ENCODE measurements at regions not wholly inside any gene's neighbourhood (a gene's known extent, or its start where the extent isn't known, plus 50 kb on each side); places are given as distances from the start of the nearest gene placed in this dataset.
"Not testable (repeated sequence)": the region's sequence is repeated elsewhere in the genome, so short reads cannot be mapped to it uniquely, and the experiment has no call there.

- Histone ChIP-seq H3K4me1 (ENCODE audit: insufficient read depth, low read length, poor library complexity, severe bottlenecking) (no peaks in the 10 kb centered on the region), H3K9me3 (ENCODE audit: low read depth, low read length, poor library complexity, severe bottlenecking) (no peaks in the 10 kb centered on the region), H3K36me3 (ENCODE audit: insufficient read depth, low read length, poor library complexity, severe bottlenecking) (no peaks in the 10 kb centered on the region), H3K27ac (ENCODE audit: low read depth, low read length, poor library complexity, severe bottlenecking) (no peak overlapping the region), H3K4me3 (ENCODE audit: low read depth, low read length, poor library complexity, severe bottlenecking) (no peak overlapping the region), H3K27me3 (replicated peaks; ENCODE audit: insufficient read depth, low read depth, low read length, poor library complexity) (no peaks in the 10 kb centered on the region)
- BruUV-seq (replicated peaks): no TSS peak
- ChIA-PET POLR2A (ENCODE audit: low non-redundant PET) (no interaction called here), CTCF (no interaction called here)
- TF ChIP-seq CTCF (conservative IDR thresholded peaks at IDR 0.05; ENCODE audit: low read depth, low read length) (no peak), EZH2 (IDR thresholded peaks at IDR 0.05; ENCODE audit: borderline replicate concordance, low read depth, low read length, poor library complexity, severe bottlenecking) (no peak)
- no peak for DNase-seq (ENCODE audit: low spot score)
- intact Hi-C loops (cut with micrococcal nuclease; ENCODE audit: unreplicated experiment): no loop called here
These were observed 473.3 kb upstream of the ADGRL3 start for GRCh38 chr4:60726779-60727178.

- Histone ChIP-seq H3K4me3 (ENCODE audit: low read depth, low read length, poor library complexity, severe bottlenecking) (no peak overlapping the region), H3K9me3 (ENCODE audit: low read depth, low read length, poor library complexity, severe bottlenecking) (no peaks in the 10 kb centered on the region), H3K4me1 (ENCODE audit: insufficient read depth, low read length, poor library complexity, severe bottlenecking) (no peaks in the 10 kb centered on the region), H3K36me3 (ENCODE audit: insufficient read depth, low read length, poor library complexity, severe bottlenecking) (no peaks in the 10 kb centered on the region), H3K27me3 (replicated peaks; ENCODE audit: insufficient read depth, low read depth, low read length, poor library complexity) (no peaks in the 10 kb centered on the region), H3K27ac (ENCODE audit: low read depth, low read length, poor library complexity, severe bottlenecking) (no peak overlapping the region)
- BruUV-seq (replicated peaks): no TSS peak
- intact Hi-C loops (cut with micrococcal nuclease; ENCODE audit: unreplicated experiment): no loop called here
- TF ChIP-seq CTCF (conservative IDR thresholded peaks at IDR 0.05; ENCODE audit: low read depth, low read length) (no peak), EZH2 (IDR thresholded peaks at IDR 0.05; ENCODE audit: borderline replicate concordance, low read depth, low read length, poor library complexity, severe bottlenecking) (no peak)
- no peak for DNase-seq (ENCODE audit: low spot score)
- CTCF ChIA-PET: no interaction called here
- POLR2A ChIA-PET (ENCODE audit: low non-redundant PET): no interaction called here
These were observed 470.9 kb upstream of the ADGRL3 start for GRCh38 chr4:60729194-60729593.

- intact Hi-C loops (cut with micrococcal nuclease; ENCODE audit: unreplicated experiment); BruUV-seq (replicated peaks); H3K27ac ChIP-seq (ENCODE audit: low read depth, low read length, poor library complexity, severe bottlenecking): not testable (repeated sequence)
These were observed 470.4 kb upstream of the ADGRL3 start for GRCh38 chr4:60729764-60730163.

GRCh38 chr4:60737858-60738257 is 462.3 kb upstream of the ADGRL3 start:
- BruUV-seq (replicated peaks): no TSS peak
- no peaks in the 10 kb centered on the region for H3K9me3 ChIP-seq (ENCODE audit: low read depth, low read length, poor library complexity, severe bottlenecking)
- POLR2A ChIA-PET (ENCODE audit: low non-redundant PET): no interaction called here

More at GRCh38 chr4:60729764-60730163, 470.4 kb upstream of the ADGRL3 start:
- H3K9me3 ChIP-seq (ENCODE audit: low read depth, low read length, poor library complexity, severe bottlenecking); POLR2A ChIA-PET (ENCODE audit: low non-redundant PET); H3K4me1 ChIP-seq (ENCODE audit: insufficient read depth, low read length, poor library complexity, severe bottlenecking); H3K27me3 ChIP-seq (replicated peaks; ENCODE audit: insufficient read depth, low read depth, low read length, poor library complexity); DNase-seq (ENCODE audit: low spot score); H3K4me3 ChIP-seq (ENCODE audit: low read depth, low read length, poor library complexity, severe bottlenecking); H3K36me3 ChIP-seq (ENCODE audit: insufficient read depth, low read length, poor library complexity, severe bottlenecking); CTCF ChIA-PET: not testable (repeated sequence)

More at GRCh38 chr4:60737858-60738257, 462.3 kb upstream of the ADGRL3 start:
- CTCF ChIA-PET: no interaction called here
- no peak for DNase-seq (ENCODE audit: low spot score)
- Histone ChIP-seq H3K4me3 (ENCODE audit: low read depth, low read length, poor library complexity, severe bottlenecking) (no peak overlapping the region), H3K36me3 (ENCODE audit: insufficient read depth, low read length, poor library complexity, severe bottlenecking) (no peaks in the 10 kb centered on the region), H3K27ac (ENCODE audit: low read depth, low read length, poor library complexity, severe bottlenecking) (no peak overlapping the region), H3K4me1 (ENCODE audit: insufficient read depth, low read length, poor library complexity, severe bottlenecking) (no peaks in the 10 kb centered on the region), H3K27me3 (replicated peaks; ENCODE audit: insufficient read depth, low read depth, low read length, poor library complexity) (no peaks in the 10 kb centered on the region)
- TF ChIP-seq EZH2 (IDR thresholded peaks at IDR 0.05; ENCODE audit: borderline replicate concordance, low read depth, low read length, poor library complexity, severe bottlenecking): no peak
- no peak for TF ChIP-seq CTCF (conservative IDR thresholded peaks at IDR 0.05; ENCODE audit: low read depth, low read length)
- intact Hi-C loops (cut with micrococcal nuclease; ENCODE audit: unreplicated experiment): no loop called here
